ENCODE measurements at regions not wholly inside any gene's neighbourhood (a gene's known extent, or its start where the extent isn't known, plus 50 kb on each side); places are given as distances from the start of the nearest gene placed in this dataset.

DNA sequence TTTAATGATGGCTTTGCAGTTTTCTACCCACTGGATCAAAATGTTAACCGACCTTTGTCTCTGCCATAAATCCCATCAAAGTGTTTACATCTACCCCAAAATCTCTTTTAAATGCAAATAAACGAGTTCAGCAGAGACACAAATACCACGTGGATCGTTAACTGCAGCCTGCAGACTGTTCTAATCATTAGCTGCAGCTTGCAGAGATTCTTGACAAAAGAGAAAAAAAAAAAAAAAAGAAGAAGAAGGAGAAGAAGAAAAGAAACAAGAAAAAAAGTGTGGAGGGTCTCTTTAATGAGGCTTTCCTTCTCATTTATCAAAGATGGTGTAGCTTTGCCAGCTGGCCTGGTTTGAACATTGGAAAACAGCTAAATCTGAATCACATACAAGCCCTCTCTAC is 275.7 kb downstream of the NEDD1 start:
- no peak for DNase-seq

DNA sequence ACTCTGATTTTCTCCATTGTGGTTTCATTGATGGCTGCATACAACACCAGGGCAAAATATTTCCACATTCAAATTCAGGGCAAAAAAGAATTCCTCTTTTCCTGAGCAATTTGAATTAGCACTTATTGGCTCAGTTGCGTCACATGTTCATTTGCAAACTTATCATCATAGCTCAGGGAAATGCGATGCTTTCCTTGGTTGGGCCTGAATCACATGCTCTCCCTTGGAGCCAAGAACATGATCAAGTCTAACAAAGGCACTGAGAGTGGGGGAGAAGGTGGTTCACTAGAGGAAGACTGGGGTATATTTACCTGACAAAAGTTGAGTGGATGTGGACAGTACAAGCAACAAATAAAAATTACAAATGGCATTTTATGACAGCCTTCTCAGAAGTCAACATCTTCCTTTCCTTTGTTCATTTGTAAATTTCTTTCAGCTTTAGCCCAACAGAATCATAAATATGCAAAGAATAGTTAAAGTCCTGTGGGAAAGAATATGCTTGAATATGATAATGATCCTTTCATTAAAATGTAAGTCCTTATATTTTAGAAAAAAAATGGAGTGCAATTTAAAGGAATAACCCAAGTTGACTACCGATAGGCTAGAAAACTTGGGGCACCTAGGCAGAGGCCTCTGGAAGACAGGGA is 277.2 kb downstream of the NEDD1 start:
- DNase-seq: no peak

DNA sequence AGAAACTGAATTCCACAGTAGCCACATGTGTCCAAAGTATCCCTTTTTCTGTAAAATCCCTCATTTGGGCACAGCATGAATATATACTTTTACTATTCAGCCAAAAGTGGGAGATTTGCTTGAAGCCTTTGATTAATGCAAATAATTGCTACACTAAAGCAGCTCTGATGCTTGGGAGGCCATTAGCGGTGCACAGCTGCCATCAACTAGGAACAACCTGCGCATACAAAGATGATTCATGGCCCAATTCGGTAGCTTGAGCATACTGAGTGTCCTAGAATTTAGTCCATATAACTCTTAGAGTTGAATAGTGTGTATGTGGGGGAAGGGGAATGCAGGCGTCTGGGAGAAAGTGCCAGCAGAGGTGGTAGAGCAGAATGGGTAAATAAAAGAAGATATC is 277.0 kb upstream of the RMST start:
- no peak for DNase-seq

DNA sequence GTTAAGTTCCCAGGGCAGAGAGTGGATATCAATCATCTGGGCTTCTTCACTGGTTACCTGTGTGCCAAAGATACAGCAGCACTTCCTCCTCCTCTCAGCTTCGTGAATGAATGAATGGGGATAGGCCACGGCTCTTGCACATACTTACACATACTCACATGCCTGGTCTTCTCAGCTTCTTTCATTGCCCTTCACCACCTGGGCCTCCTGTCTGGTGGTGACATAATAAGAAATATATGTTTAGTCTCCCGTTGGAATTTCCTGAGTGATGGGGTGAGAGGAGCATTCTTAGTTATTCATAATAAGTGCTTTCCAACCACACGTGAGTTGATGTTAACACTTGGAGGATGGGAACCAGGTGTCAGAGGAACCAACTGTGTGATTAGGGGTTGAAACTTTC is 268.1 kb upstream of the RMST start:
- no peak for DNase-seq

DNA sequence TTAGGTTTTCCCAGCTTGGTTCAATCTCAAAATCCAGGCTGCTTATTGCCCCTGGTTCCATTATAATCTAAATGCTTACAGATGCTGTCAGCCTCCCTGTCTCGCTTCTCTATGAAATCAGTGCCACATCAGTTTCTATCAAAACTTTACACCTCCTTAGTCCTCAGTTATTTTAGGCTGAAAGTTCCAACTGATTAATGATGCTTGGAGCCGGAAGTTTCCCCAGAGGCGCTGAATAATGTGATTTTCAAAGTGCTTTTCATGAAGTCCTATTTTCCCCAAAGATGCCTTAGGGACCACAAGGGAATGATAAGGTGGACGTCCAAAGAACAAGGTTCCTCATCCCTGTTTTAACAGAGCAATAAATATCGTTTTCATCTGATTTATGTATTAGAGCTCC is 262.4 kb upstream of the RMST start:
- DNase-seq: no peak

DNA sequence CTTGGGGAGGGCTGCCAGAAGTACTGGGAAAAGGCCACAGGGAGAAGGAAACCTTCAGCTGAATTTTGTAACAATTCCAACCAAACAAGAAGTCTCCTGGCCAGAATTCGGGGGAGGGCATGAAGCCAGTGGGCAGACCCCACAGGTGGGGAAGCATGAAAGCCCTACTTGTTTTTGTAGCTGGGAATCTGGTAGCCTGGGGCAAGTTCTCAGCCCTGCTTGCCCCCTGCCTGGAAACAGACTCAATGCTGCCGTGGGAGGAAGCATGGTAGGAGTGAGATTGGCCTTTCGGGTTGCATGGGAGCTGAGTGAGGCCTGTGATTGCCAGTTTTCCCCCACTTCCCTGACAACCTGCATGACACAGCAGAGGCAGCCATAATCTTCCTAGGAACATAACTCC is 259.2 kb upstream of the RMST start:
- no peak for DNase-seq

DNA sequence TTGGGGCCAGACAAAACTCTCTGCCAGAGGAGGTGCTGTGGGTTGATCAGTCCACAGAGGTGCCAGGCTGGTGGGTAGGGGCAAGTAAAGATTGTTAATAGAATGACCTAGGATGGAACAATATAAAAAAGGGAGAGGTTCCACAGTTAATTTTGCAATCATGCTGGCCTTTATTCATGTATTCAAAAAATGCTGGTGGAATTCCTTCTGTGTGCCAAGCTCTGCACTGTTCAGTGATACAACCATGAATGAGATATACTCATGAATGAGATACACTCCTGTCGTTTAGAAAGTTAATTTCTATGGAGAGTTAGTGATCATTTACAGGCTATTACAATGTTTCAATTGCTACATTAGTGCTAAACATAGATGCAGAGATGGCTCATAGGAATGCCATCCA is 252.6 kb upstream of the RMST start:
- no peak for DNase-seq

DNA sequence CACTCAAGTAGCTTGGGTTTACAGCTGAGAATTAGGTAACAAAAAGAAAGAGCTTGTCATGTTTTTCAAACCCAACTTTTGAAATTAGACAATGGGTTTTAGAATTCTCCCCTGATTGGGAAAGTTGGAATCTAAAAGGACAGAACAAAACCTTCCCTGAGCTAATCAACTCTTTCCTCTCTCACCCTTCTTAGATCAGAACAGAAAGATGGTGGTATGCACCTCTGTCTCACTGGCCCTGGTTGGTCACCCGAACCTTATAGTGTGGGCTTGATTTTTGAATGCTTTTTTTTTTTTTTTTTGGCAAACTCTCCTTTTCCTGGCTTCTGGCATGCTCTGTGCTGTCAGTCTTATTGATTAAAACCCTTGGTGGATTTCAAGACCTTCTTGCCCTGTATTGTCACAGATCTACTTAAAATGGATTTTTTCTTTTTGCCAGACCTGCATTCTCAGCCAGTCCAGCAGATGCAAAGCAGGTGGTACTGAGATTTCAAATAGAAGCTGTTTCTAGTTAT is 251.1 kb upstream of the RMST start:
- DNase-seq: no peak

DNA sequence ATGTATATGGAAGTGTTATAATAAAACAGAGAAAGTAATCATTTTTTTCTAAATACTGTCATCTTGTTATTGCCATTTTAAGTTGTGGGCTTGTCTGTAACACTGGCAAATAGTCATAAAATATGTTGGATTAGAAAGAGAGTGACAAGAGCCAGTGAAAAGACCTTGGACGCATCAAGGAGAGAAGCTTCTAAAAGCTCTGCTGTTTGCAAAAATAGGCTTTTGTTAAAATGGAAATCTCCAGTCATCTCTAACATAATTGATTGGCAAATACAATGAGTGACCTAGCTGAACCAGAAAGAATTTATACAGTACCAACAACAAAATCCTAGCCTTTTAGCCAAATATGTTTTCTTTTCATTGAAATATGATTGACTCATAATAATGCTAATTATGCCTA is 245.8 kb upstream of the RMST start:
- no peak for DNase-seq

DNA sequence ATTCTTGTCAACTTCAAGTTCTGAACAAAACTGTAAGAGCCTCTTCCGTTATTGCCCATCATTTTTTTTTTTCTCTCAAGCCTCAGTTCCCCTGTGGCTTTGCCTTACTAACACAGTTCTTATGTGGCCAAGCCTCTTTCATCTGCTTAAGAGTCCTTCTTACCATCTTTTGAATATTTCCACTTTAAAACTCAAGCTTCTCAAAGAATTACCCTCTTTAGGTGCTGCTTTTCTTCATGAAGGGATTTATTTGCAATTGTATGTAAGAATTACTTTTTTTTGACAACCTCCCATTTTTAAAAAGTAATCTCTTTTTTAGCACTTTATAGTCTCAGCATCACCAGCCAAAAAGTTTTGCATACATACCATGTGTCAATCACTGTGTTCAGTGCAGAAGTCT is 240.2 kb upstream of the RMST start:
- DNase-seq: no peak

DNA sequence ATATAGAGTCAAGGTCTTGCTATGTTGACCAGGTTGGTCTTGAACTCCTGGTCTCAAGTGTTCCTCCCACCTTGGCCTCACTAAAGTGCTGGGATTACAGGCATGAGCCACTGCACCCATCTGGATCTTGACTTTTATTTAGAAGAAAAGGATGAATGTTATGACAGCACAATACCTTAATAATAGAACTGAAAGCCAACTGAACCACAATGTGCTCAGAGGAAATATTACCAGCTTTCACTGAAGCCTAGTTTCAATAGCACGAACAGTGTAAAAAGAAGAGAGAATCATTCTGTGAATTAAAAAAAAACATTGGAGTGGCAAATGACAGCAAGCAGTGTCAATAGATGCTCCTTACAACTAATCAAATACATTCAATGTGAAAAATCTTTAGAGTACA is 239.2 kb upstream of the RMST start:
- DNase-seq: no peak

DNA sequence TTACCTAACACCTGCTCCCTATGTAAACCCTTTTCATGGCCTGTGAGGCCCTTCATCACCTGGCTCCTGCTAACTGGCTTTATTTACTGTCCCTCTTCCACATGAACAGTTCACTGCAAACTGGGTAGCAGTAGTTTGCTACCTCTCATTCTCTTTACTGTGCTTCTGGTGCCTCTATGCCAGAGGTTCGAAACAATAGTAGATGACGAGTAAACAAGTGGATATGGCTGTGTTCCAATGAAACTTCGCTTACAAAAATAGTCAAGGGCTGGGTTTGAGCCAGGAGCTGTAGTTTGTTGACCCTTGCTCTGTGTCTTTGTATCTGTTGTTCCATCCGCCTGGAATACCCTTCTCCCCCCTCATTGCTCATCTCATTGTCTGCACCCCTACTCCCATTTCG is 233.6 kb upstream of the RMST start:
- DNase-seq: no peak

DNA sequence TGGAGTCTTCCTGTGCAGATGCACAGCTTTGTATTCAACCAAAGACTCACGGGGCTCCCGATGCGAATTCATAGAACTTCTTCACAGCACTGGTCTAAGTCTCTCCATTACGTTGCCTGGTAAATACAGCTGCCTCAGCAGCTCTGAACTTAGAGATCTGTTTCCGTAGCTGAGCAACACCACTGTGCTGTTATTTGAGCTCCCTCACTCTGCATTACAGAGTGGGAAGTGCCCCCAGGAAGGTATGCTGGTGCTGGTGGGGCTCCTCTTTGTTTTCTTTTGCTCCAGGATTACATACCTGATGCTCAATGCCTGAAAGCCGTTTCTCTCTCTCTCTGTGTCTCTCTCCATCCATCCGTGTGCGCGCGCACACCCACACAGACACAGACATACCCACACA is 227.5 kb upstream of the RMST start:
- no peak for DNase-seq

DNA sequence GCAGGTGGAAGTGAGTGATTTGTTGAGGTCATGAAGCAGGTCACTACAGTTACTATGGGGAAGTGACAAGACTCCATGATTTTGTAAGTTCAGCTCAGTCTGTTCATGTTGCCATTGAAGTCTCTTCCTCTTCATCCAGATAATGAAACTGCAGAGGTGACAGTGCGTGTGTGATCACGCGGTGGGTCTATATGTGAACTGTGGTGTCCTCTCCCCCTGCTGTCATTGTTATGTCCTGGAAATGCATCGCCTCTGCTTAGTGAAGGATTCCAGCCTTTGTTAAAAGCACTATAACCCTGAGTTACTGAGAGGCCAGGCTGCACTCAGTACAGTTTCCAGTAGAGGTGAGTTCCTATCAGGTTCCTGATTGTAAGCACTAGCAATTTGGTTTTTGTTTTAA is 216.2 kb upstream of the RMST start:
- no peak for DNase-seq

DNA sequence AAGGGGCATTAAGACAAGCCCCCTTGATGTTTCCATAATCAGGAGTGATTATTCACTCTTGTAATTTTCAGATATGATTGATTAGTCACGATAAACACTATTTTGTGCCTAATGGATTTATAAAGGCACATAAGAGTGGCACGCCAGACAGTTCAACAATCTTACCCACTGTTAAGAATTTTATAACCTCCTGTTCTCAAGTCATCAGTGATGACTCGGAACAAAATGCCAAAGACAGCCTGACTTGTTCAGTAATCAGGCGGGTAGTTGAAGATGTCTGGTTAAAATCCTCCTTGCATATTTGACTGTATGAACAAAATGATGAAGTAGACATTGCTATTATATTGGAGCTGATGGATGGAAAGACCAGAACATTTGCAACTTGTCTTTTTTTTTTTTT is 212.1 kb upstream of the RMST start:
- DNase-seq: no peak

DNA sequence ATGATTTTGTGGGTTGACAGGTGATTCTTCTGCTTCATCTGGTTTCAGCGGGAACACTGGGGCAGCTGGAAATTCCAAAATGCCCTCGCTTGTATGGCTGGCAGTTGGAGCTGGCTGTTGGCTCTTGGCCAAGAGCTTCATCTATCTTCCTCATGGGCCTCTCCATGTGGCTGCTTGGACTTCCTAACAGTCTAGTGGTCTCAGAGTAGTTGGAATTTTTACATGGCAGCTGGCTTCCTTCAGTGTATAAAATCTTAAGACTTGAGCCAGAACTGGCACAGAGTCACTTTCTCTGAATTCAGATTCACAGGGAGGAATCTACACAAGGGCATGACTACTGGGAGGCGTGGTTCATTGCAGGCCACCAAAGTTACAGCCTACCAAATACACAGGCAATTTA is 204.9 kb upstream of the RMST start:
- no peak for DNase-seq

DNA sequence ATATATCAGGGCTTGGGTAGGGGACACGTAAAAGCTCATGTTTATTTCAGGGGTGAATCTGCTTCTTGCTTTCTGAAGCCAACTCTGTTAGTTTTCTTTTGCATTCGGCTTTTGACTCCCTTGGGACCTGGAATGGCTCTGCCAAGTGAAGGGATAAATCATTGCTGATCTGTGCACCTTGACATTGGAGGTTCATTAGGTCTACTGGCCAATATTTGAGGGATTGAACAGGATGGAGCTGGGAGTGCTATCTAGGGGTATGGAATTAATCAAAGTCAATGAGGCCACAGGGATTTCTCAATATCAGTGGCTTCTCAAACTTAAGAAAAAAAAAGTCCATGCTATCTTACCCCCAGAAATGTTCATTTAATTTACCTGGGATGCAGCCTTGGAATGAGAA is 203.5 kb upstream of the RMST start:
- no peak for DNase-seq

DNA sequence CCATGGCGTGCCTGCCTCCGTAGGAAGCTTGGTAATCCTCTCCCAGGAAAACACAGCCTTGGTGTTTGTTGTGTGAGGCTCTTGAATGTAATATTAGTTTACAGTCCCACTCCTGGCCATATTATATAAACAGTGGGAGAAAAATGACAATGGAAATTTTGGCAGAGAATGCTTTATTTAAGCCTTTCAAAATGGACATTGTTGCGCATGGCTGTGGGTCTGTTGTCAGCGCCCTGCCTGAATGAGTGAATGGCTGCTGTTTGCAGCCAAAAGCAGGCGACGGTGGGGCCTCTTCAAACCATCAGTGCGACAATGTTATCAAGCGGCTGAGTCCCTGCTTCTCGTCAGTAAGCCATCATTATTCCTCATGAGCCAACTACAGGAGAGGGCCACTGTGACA is 201.8 kb upstream of the RMST start:
- no peak for DNase-seq

DNA sequence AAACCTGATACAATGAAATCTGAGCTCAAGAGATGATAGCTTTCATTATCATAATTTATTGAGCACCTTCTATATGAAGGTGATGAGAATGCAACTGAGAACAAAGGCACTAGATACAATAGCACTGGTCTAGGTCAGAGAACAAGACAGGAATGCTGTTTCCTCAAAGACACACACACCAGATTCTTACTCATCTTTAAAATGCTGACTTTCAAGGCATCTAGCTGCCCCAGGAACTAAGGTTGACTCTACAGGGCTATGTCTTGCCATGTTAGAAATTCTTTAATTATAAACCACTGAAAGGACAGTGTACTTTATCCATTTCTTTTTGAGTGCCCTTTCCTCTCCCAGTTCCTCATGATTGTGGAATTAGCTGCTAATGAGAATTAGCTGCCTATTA is 195.4 kb upstream of the RMST start:
- DNase-seq: no peak

DNA sequence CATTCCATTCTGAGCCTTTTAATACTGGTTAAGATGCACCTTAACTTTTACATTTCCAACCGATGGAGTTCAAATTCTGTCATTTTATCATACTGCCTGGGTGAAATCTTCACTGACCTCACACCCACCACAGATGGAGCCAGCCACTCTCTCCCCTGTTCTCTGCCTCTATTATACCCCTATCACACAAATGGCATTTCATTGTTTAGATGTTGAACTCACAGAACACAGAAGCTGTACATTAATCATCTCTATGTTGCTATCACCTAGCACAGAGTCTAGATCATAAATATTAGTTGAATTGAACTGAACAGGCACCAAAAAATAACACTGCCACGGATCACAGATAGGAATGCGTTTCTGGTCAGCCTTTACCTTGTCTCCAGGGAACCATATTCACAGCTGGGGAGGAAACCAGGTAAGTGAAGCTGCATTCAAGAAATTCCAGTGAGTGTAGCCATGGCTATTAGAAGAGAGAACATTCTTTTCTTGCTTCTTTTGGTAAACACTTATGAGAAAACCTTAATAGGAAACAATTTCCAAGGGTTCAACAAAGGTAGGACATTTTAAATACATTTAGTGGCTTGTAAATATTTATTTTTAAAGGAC is 194.9 kb upstream of the RMST start:
- DNase-seq: no peak

DNA sequence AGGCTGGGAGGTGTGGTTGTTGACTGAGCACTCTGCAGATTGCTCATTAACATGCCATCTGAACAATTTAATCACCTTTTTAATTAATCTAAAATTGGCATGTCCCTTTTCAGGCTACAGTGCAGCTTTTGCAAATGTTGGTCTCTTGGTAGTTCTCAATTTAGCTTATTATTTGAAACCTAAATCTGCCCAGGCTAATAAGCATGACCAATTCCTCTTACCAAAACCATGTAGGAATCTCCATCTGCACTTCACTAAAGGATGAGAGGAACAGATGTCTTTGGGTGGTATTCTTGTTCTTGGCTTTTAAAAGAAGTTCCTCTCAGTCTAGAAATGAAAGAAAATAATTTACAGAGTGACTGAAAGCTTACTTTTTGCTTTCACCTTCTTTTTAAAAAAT is 190.1 kb upstream of the RMST start:
- DNase-seq: no peak

DNA sequence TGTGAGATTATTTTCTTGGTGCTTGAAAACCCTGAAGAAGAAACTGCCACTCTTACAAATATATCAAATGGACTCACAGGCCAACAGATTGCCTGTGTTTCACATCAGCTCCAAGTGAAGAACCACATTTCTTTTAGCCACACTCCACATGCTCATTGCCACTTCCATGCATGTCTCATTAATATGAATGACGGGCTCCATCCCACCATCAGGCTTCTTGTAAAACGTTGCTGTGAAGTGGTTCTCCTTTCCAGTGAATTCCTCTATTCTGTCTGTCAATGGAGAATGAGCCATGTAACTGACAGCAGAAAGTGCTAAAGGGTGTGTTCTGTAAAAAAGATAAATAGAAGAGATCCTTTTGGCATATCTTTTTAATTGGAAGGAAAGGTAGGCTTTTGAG is 188.2 kb upstream of the RMST start:
- DNase-seq: no peak

DNA sequence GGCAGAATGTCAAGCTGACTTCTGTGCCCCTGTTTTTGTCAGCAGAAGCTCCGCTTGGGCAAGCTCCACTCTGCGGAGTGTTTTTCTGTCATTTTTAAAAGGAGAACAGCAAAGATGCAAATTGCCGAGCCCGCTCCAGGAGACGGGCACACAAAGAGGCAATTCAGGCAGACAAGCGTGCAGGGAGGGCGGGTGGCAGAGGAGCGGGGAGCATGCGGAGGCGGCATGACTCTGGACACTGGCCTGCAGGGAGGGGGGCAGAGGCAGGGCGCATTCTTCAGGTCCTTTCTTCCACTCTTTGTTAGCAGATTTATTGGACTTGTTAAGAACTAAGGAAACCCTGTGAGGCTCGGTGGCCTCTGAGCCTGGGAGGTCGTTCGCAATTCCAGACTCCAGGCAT is 187.3 kb upstream of the RMST start:
- no peak for DNase-seq

DNA sequence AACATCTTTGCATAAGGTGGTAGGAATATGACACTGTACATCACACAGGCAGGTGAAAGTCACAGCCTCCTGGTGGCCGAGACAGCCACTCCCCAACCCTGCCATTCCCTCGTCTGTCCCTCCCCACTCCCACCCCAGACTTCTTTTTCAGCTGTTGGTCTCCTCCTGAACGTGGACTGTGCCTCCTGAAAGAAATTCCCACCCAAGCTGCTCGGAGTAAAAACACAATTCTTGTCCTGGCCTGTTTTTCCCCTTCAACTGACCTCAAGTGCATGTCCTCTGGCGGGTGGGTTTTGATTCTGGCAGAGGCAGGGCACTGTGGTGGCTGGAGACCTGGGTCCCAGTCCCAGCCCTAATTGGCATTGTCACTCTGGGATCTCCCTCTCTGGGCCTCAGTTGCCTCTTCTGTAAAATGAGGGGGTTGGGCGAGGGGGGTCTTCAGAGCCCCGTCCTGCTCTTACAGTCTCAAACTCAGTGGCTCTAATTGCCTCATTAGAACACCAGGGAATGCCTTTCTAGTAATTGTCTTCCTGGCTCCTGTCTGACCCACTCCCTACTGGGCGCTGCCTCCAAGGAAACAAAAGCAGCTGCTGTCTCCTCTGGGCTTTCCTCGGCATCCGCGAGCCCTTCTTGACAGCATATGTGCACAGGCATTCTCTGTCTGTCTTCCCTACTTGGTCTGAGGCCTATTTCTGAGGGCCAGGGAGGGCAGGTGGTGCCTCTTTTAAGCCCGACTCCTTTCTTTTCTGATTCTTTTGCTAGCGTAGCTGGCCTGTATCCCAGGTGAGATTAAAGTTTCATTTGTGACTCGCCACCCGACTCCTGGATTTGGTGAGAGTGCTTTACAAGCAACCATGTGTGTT is 186.6 kb upstream of the RMST start:
- DNase-seq: no peak
